HT-29 (cell line): ENCODE measurements at regions not wholly inside any gene's neighbourhood (a gene's known extent, or its start where the extent isn't known, plus 50 kb on each side); places are given as distances from the start of the nearest gene placed in this dataset.
"Not testable (repeated sequence)": the region's sequence is repeated elsewhere in the genome, so short reads cannot be mapped to it uniquely, and the experiment has no call there.

Experiments used
- DNase-seq: peaks from one replicate; pipeline ENCODE4 v3.0.0-alpha.2; 2015; ENCODE audit warnings: low spot score

GRCh38 chr2:48219555-48220436 lies 94.7 kb upstream of the FOXN2 start:
- DNase-seq, result no peak

GRCh38 chr2:48220501-48220900 lies 94.0 kb upstream of the FOXN2 start:
- DNase-seq, result no peak

- DNase-seq, result peak; percentile 13
These were observed 92.5 kb upstream of the FOXN2 start for GRCh38 chr2:48221846-48222516.

GRCh38 chr2:48227617-48228344 lies 86.7 kb upstream of the FOXN2 start:
- no peak for DNase-seq

GRCh38 chr2:48228345-48228684 lies 86.2 kb upstream of the FOXN2 start:
- DNase-seq, result no peak

- DNase-seq, result no peak
These were observed 85.4 kb upstream of the FOXN2 start for GRCh38 chr2:48229063-48229462.

GRCh38 chr2:48230834-48231233 lies 83.6 kb upstream of the FOXN2 start:
- DNase-seq, result no peak

- DNase-seq, result no peak
These were observed 82.1 kb upstream of the FOXN2 start for GRCh38 chr2:48232351-48232750.

GRCh38 chr2:48233005-48233404 lies 81.5 kb upstream of the FOXN2 start:
- no peak for DNase-seq

- not testable (repeated sequence) for DNase-seq
These were observed 80.7 kb upstream of the FOXN2 start for GRCh38 chr2:48233824-48234223.

- DNase-seq, result no peak
These were observed 79.4 kb upstream of the FOXN2 start for GRCh38 chr2:48235076-48235475.

GRCh38 chr2:48238381-48238780 lies 76.1 kb upstream of the FOXN2 start:
- no peak for DNase-seq

- no peak for DNase-seq
These were observed 73.6 kb upstream of the FOXN2 start for GRCh38 chr2:48240912-48241311.

- DNase-seq, result no peak
These were observed 67.3 kb upstream of the FOXN2 start for GRCh38 chr2:48247206-48247605.

- no peak for DNase-seq
These were observed 66.1 kb upstream of the FOXN2 start for GRCh38 chr2:48248251-48248933.

- DNase-seq, result no peak
These were observed 65.5 kb upstream of the FOXN2 start for GRCh38 chr2:48249025-48249424.

GRCh38 chr2:48249631-48250473 lies 64.6 kb upstream of the FOXN2 start:
- DNase-seq, result no peak

- no peak for DNase-seq
These were observed 64.0 kb upstream of the FOXN2 start for GRCh38 chr2:48250474-48250844.

- no peak for DNase-seq
These were observed 63.5 kb upstream of the FOXN2 start for GRCh38 chr2:48250943-48251342.

- DNase-seq, result no peak
These were observed 62.9 kb upstream of the FOXN2 start for GRCh38 chr2:48251437-48252148.
